GM12878 (cell line): ENCODE measurements at regions not wholly inside any gene's neighbourhood (a gene's known extent, or its start where the extent isn't known, plus 50 kb on each side); places are given as distances from the start of the nearest gene placed in this dataset.

Experiments used
- ATAC-seq: fragments of 200-7000 bp; cut with Tn5 transposase; 3 replicates; pipeline ENCODE4 v1.9.1; 2020; ENCODE audit warnings: mild to moderate bottlenecking, moderate library complexity
- BruUV-seq: library from RNA; stranded (reverse); fragments of 400-500 nt; replicated peaks from 2 replicates; lab custom pipeline; 2021; lab: Mats Ljungman, UMichigan
- CTCF ChIA-PET: fragments of 300-600 bp; sonication (Branson Sonifier 250); formaldehyde crosslinking; extraction: SDS; loops from one replicate; lab custom pipeline; 2021; ENCODE audit warnings: inconsistent platforms; lab: Yijun Ruan, JAX
- POLR2A ChIA-PET: fragments of 350-600 bp; formaldehyde crosslinking; extraction: SDS; loops from one replicate; lab custom pipeline; 2021; ENCODE audit warnings: inconsistent platforms; lab: Charles Lee
- RAD21 ChIA-PET: fragments of 300-600 bp; sonication (Branson Sonifier 250); formaldehyde crosslinking; loops from one replicate; lab custom pipeline; 2023; ENCODE audit warnings: antibody characterized with exemption; ENCODE audit not compliant: unreplicated experiment; lab: Charles Lee
- SMC1A ChIA-PET: fragments of 300-600 bp; sonication (Branson Sonifier 250); formaldehyde crosslinking; loops from one replicate; lab custom pipeline; 2023; ENCODE audit not compliant: unreplicated experiment, uncharacterized antibody; lab: Charles Lee
- DNase-seq: peaks from one replicate; pipeline ENCODE4 v3.0.0-alpha.2; 2011; ENCODE audit warnings: low read depth, low spot score
- FAIRE-seq: peaks from 3 replicates; lab custom pipeline; 2011; peaks lifted over from hg19 to GRCh38; lab: Jason Lieb, UNC
- H2AFZ ChIP-seq: 2 replicates; pipeline ENCODE4 v1.6.0; 2011; ENCODE audit warnings: low read depth, low read length, control low read depth; ENCODE audit not compliant: control insufficient read depth
- H3K27ac ChIP-seq: 2 replicates; pipeline ENCODE4 v1.5.1; 2011; ENCODE audit warnings: control low read depth; ENCODE audit not compliant: control insufficient read depth, insufficient read depth
- H3K27me3 ChIP-seq, 2 experiments: replicated peaks in 1 of 2; 2 replicates each; pipeline versions ENCODE4 v1.6.0 to v1.6.1; 2011; ENCODE audit warnings: low read length in 1 of 2; ENCODE audit not compliant: control insufficient read depth in 2 of 2, insufficient read depth in 2 of 2
- H3K36me3 ChIP-seq, 2 experiments: 2 replicates each; pipeline ENCODE4 v1.5.1; 2011; ENCODE audit warnings: low read length in 1 of 2; ENCODE audit not compliant: control insufficient read depth in 2 of 2, insufficient read depth in 2 of 2
- H3K4me1 ChIP-seq: 2 replicates; pipeline ENCODE4 v1.6.1; 2011; ENCODE audit warnings: mild to moderate bottlenecking, low read length, moderate library complexity, mixed read lengths; ENCODE audit not compliant: control insufficient read depth, insufficient read depth
- H3K4me2 ChIP-seq: 2 replicates; pipeline ENCODE4 v1.6.0; 2011; ENCODE audit warnings: control low read depth; ENCODE audit not compliant: control insufficient read depth, insufficient read depth
- H3K4me3 ChIP-seq: fragments of 200-600 bp; sonication (generic); 2 replicates; pipeline ENCODE4 v1.5.1; 2016
- H3K79me2 ChIP-seq: 2 replicates; pipeline ENCODE4 v1.6.0; 2011; ENCODE audit warnings: low read length; ENCODE audit not compliant: control insufficient read depth, insufficient read depth
- H3K9ac ChIP-seq: 2 replicates; pipeline ENCODE4 v1.8.0; 2011; ENCODE audit warnings: low read length, control low read depth, mixed read lengths; ENCODE audit not compliant: control insufficient read depth, insufficient read depth
- H3K9me3 ChIP-seq: replicated peaks from 3 replicates; pipeline ENCODE4 v1.5.1; 2011; ENCODE audit warnings: mild to moderate bottlenecking, low read length; ENCODE audit not compliant: control insufficient read depth, insufficient read depth
- H4K20me1 ChIP-seq: 2 replicates; pipeline ENCODE4 v1.6.0; 2011; ENCODE audit not compliant: control insufficient read depth, insufficient read depth
- BRCA1 ChIP-seq: IDR thresholded peaks from 2 replicates; pipeline ENCODE4 v1.6.1; 2011; ENCODE audit warnings: low read depth, low read length, improper control_type of control experiment
- EED ChIP-seq: sonication (generic); IDR thresholded peaks from 2 replicates; pipeline ENCODE4 v1.6.1; 2016; ENCODE audit warnings: antibody characterized with exemption, low read depth
- KAT2A ChIP-seq: conservative IDR thresholded peaks from 2 replicates; pipeline ENCODE4 v1.6.1; 2011; ENCODE audit warnings: low read depth, low read length; ENCODE audit not compliant: control insufficient read depth
- MLLT1 ChIP-seq: fragments of 450-650 bp; IDR thresholded peaks from 2 replicates; pipeline ENCODE4 v1.6.1; 2016; ENCODE audit warnings: mild to moderate bottlenecking
- MTA3 ChIP-seq: IDR thresholded peaks from 2 replicates; pipeline ENCODE4 v1.6.1; 2012; ENCODE audit warnings: low read length, inconsistent platforms, borderline replicate concordance
- NRF1 ChIP-seq: conservative IDR thresholded peaks from 2 replicates; pipeline ENCODE4 v1.6.1; 2011; ENCODE audit warnings: mild to moderate bottlenecking, low read depth, low read length, improper control_type of control experiment
- RAD51 ChIP-seq: fragments of 450-650 bp; IDR thresholded peaks from 2 replicates; pipeline ENCODE4 v1.6.1; 2016; ENCODE audit warnings: moderate library complexity, mild to moderate bottlenecking, inconsistent platforms
- SKIL ChIP-seq: fragments of 450-650 bp; IDR thresholded peaks from 2 replicates; pipeline ENCODE4 v1.6.1; 2017; ENCODE audit warnings: mild to moderate bottlenecking, low read depth, inconsistent platforms; ENCODE audit not compliant: poor library complexity, severe bottlenecking
- STAT3 ChIP-seq: IDR thresholded peaks from 2 replicates; pipeline ENCODE4 v1.6.1; 2011; ENCODE audit warnings: low read depth, low read length, improper control_type of control experiment
- YY1 ChIP-seq: IDR thresholded peaks from 2 replicates; pipeline ENCODE4 v1.6.1; 2011; ENCODE audit warnings: low read depth, mild to moderate bottlenecking, low read length
- ZNF384 ChIP-seq: IDR thresholded peaks from 2 replicates; pipeline ENCODE4 v1.6.1; 2012; ENCODE audit warnings: low read depth, mild to moderate bottlenecking, low read length, improper control_type of control experiment, borderline replicate concordance
- WGBS: methylation state at CpG from one replicate; pipeline ENCODE4 v1.1.6; 2016; ENCODE audit warnings: low lambda C conversion rate; ENCODE audit not compliant: insufficient replicate concordance, insufficient coverage; ENCODE audit errors: missing lambda C conversion rate; 5-methylcytosine and 5-hydroxymethylcytosine counted together
- in situ Hi-C: fragments of 300-500 bp; cut with MboI; formaldehyde crosslinking; loops from 9 replicates; pipeline ENCODE4 v1.14.3; 2018; ENCODE audit warnings: mixed read lengths
- intact Hi-C: fragments of 100-400 bp; cut with micrococcal nuclease; formaldehyde crosslinking; loops from one replicate; pipeline ENCODE4 v1.14.2; 2022; ENCODE audit not compliant: unreplicated experiment

GRCh38 chr10:130770018-130770630, 541.4 kb downstream of the TCERG1L start:
- H3K27me3 ChIP-seq = no peaks in the 10 kb centered on the region
- ATAC-seq = no peak

More at GRCh38 chr10:130770018-130770630, 541.4 kb downstream of the TCERG1L start:
- H3K9ac ChIP-seq = no peak overlapping the region
- no peaks in the 10 kb centered on the region for H3K4me1 ChIP-seq
- no peaks in the 10 kb centered on the region for H3K79me2 ChIP-seq
- ChIA-PET POLR2A (no interaction called here), RAD21 (no interaction called here), SMC1A (no interaction called here), CTCF (no interaction called here)
- H3K27ac ChIP-seq = no peak overlapping the region
- in situ Hi-C loops (no loop called here), intact Hi-C loops (no loop called here)
- DNase-seq = no peak
- WGBS = 10% methylated on average over 13 of the region's 13 CpGs
- H3K36me3 ChIP-seq = no peaks in the 10 kb centered on the region
- H3K9me3 ChIP-seq = no peaks in the 10 kb centered on the region
- H3K4me3 ChIP-seq = no peak overlapping the region
- no peak overlapping the region for H2AFZ ChIP-seq
- no peak for FAIRE-seq
- no TSS peak for BruUV-seq
- H3K4me2 ChIP-seq = no peak overlapping the region
- TF ChIP-seq RAD51 (no peak), NRF1 (no peak), SKIL (no peak), MTA3 (no peak), KAT2A (no peak), ZNF384 (no peak), YY1 (no peak), EED (no peak), STAT3 (no peak), MLLT1 (no peak), BRCA1 (no peak)
- no peaks in the 10 kb centered on the region for H4K20me1 ChIP-seq
